ENCODE measurements at regions not wholly inside any gene's neighbourhood (a gene's known extent, or its start where the extent isn't known, plus 50 kb on each side); places are given as distances from the start of the nearest gene placed in this dataset.

DNA sequence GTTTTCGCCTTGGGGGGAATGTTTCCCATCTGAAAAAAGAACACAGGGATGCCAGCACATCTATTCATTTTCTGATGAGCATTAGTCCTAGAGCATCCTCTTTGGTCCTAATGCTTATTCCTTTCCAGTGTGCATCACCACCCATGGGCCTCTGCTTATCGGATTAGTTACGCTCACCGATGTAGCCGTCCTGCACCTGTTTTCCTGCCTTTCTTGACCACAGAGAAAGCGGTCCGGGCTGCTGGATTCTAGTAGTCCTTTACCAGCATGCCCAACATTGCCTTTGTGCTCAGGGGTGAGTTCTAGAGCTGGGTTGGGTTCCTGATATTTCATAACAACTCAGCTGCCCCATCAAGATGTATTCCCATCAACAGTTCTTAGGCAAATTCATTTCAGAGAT lies 2084.5 kb upstream of the C9orf72 start:
- TF ChIP-seq, protein P1, sequence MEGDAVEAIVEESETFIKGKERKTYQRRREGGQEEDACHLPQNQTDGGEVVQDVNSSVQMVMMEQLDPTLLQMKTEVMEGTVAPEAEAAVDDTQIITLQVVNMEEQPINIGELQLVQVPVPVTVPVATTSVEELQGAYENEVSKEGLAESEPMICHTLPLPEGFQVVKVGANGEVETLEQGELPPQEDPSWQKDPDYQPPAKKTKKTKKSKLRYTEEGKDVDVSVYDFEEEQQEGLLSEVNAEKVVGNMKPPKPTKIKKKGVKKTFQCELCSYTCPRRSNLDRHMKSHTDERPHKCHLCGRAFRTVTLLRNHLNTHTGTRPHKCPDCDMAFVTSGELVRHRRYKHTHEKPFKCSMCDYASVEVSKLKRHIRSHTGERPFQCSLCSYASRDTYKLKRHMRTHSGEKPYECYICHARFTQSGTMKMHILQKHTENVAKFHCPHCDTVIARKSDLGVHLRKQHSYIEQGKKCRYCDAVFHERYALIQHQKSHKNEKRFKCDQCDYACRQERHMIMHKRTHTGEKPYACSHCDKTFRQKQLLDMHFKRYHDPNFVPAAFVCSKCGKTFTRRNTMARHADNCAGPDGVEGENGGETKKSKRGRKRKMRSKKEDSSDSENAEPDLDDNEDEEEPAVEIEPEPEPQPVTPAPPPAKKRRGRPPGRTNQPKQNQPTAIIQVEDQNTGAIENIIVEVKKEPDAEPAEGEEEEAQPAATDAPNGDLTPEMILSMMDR (IDR thresholded peaks at IDR 0.05; ENCODE audit: low read depth, low read length) = no peak
- no peak for TF ChIP-seq EZH2phosphoT487 (IDR thresholded peaks at IDR 0.05; ENCODE audit: low read depth)
